ENCODE measurements at regions not wholly inside any gene's neighbourhood (a gene's known extent, or its start where the extent isn't known, plus 50 kb on each side); places are given as distances from the start of the nearest gene placed in this dataset.

GRCh38 chr4:60266505-60266904 lies 933.6 kb upstream of the ADGRL3 start:
- Histone ChIP-seq H3K9me3 (ENCODE audit: insufficient read depth, low read depth, low read length) (no peaks in the 10 kb centered on the region), H3K4me1 (ENCODE audit: insufficient read depth, low read length) (no peaks in the 10 kb centered on the region), H3K27me3 (ENCODE audit: insufficient read depth, low read length) (no peaks in the 10 kb centered on the region), H4K20me1 (ENCODE audit: insufficient read depth, low read length) (no peaks in the 10 kb centered on the region), H2AFZ (ENCODE audit: low read depth, low read length) (no peak overlapping the region), H3K4me3 (ENCODE audit: insufficient read depth, low read depth, low read length) (no peak overlapping the region), H3K27ac (ENCODE audit: low read depth, low read length) (no peak overlapping the region), H3K79me2 (ENCODE audit: insufficient read depth, low read length) (no peaks in the 10 kb centered on the region), H3K36me3 (ENCODE audit: insufficient read depth, low read length) (no peaks in the 10 kb centered on the region), H3K9ac (ENCODE audit: low read length) (no peak overlapping the region), H3K4me2 (ENCODE audit: low read length) (no peak overlapping the region)
- H3K36me3 Mint-ChIP-seq (ENCODE audit: low read depth, unreplicated experiment), result no peaks in the 10 kb centered on the region
- no peak overlapping the region for H3K27ac Mint-ChIP-seq (ENCODE audit: unreplicated experiment)
- no peaks in the 10 kb centered on the region for H3K27me3 Mint-ChIP-seq (ENCODE audit: low read depth, unreplicated experiment)
- FAIRE-seq (no peak), DNase-seq (ENCODE audit: low read depth) (no peak)
- H3K4me3 Mint-ChIP-seq (ENCODE audit: unreplicated experiment), result no peak overlapping the region
- peaks cover 5% of the 10 kb centered on the region for H3K9me3 Mint-ChIP-seq (ENCODE audit: unreplicated experiment)
- no peaks in the 10 kb centered on the region for H3K4me1 Mint-ChIP-seq (ENCODE audit: low read depth, unreplicated experiment)
- TF ChIP-seq EZH2 (IDR thresholded peaks at IDR 0.05; ENCODE audit: insufficient read depth, low read length), result no peak
- no peak for TF ChIP-seq CTCF (IDR thresholded peaks at IDR 0.05; ENCODE audit: insufficient read depth, low read depth, low read length)

GRCh38 chr4:60296386-60296785 lies 903.7 kb upstream of the ADGRL3 start:
- H3K36me3 Mint-ChIP-seq (ENCODE audit: low read depth, unreplicated experiment), result no peaks in the 10 kb centered on the region
- H4K20me1 ChIP-seq (ENCODE audit: insufficient read depth, low read length), result no peaks in the 10 kb centered on the region

More at GRCh38 chr4:60296386-60296785, 903.7 kb upstream of the ADGRL3 start:
- H3K9me3 Mint-ChIP-seq (ENCODE audit: unreplicated experiment), result no peaks in the 10 kb centered on the region
- Histone ChIP-seq H3K4me2 (ENCODE audit: low read length) (no peak overlapping the region), H3K9me3 (ENCODE audit: insufficient read depth, low read depth, low read length) (no peaks in the 10 kb centered on the region), H3K79me2 (ENCODE audit: insufficient read depth, low read length) (no peaks in the 10 kb centered on the region), H3K27ac (ENCODE audit: low read depth, low read length) (no peak overlapping the region), H3K27me3 (ENCODE audit: insufficient read depth, low read length) (no peaks in the 10 kb centered on the region), H3K4me1 (ENCODE audit: insufficient read depth, low read length) (no peaks in the 10 kb centered on the region), H3K36me3 (ENCODE audit: insufficient read depth, low read length) (no peaks in the 10 kb centered on the region), H2AFZ (ENCODE audit: low read depth, low read length) (no peak overlapping the region), H3K9ac (ENCODE audit: low read length) (no peak overlapping the region), H3K4me3 (ENCODE audit: insufficient read depth, low read depth, low read length) (no peak overlapping the region)
- H3K27me3 Mint-ChIP-seq (ENCODE audit: low read depth, unreplicated experiment), result no peaks in the 10 kb centered on the region
- FAIRE-seq, result no peak
- no peak for DNase-seq (ENCODE audit: low read depth)
- peak overlapping the region; percentile 36 for H3K27ac Mint-ChIP-seq (ENCODE audit: unreplicated experiment)
- H3K4me1 Mint-ChIP-seq (ENCODE audit: low read depth, unreplicated experiment), result no peaks in the 10 kb centered on the region
- TF ChIP-seq CTCF (IDR thresholded peaks at IDR 0.05; ENCODE audit: insufficient read depth, low read depth, low read length), result no peak
- TF ChIP-seq EZH2 (IDR thresholded peaks at IDR 0.05; ENCODE audit: insufficient read depth, low read length), result no peak
- no peak overlapping the region for H3K4me3 Mint-ChIP-seq (ENCODE audit: unreplicated experiment)

Data from astrocyte (in vitro differentiated cells and primary cell).